ENCODE measurements at regions not wholly inside any gene's neighbourhood (a gene's known extent, or its start where the extent isn't known, plus 50 kb on each side); places are given as distances from the start of the nearest gene placed in this dataset.
"Not testable (repeated sequence)": the region's sequence is repeated elsewhere in the genome, so short reads cannot be mapped to it uniquely, and the experiment has no call there.

- Histone ChIP-seq H3K27ac (no peak overlapping the region), H3K4me3 (no peak overlapping the region)
Observed at GRCh38 chr6:112502351-112503090, 155.4 kb downstream of the RFPL4B start.

GRCh38 chr6:112503091-112503596, 156.0 kb downstream of the RFPL4B start:
- Histone ChIP-seq H3K27ac (no peak overlapping the region), H3K4me3 (no peak overlapping the region)

- H3K4me3 ChIP-seq = no peak overlapping the region
- H3K27ac ChIP-seq = no peak overlapping the region
Observed at GRCh38 chr6:112504621-112505020, 157.5 kb downstream of the RFPL4B start.

GRCh38 chr6:112511441-112511840, 164.3 kb downstream of the RFPL4B start:
- Histone ChIP-seq H3K27ac (no peak overlapping the region), H3K4me3 (no peak overlapping the region)

GRCh38 chr6:112513175-112513574, 166.0 kb downstream of the RFPL4B start:
- H3K4me3 ChIP-seq = no peak overlapping the region

GRCh38 chr6:112522587-112522986, 175.5 kb downstream of the RFPL4B start:
- H3K27ac ChIP-seq = no peak overlapping the region
- H3K4me3 ChIP-seq = no peak overlapping the region

More at GRCh38 chr6:112513175-112513574, 166.0 kb downstream of the RFPL4B start:
- no peak overlapping the region for H3K27ac ChIP-seq

- H3K4me3 ChIP-seq = no peak overlapping the region
- H3K27ac ChIP-seq = no peak overlapping the region
Observed at GRCh38 chr6:112524071-112524470, 176.9 kb downstream of the RFPL4B start.

GRCh38 chr6:112525749-112526148, 178.6 kb downstream of the RFPL4B start:
- Histone ChIP-seq H3K27ac (no peak overlapping the region), H3K4me3 (no peak overlapping the region)

- H3K4me3 ChIP-seq = no peak overlapping the region
- H3K27ac ChIP-seq = no peak overlapping the region
Observed at GRCh38 chr6:112526594-112526993, 179.5 kb downstream of the RFPL4B start.

GRCh38 chr6:112528306-112528705, 181.2 kb downstream of the RFPL4B start:
- H3K4me3 ChIP-seq, H3K27ac ChIP-seq: not testable (repeated sequence)

GRCh38 chr6:112535816-112536215, 188.7 kb downstream of the RFPL4B start:
- Histone ChIP-seq H3K4me3 (no peak overlapping the region), H3K27ac (no peak overlapping the region)

GRCh38 chr6:112539355-112539754, 192.2 kb downstream of the RFPL4B start:
- no peak overlapping the region for H3K4me3 ChIP-seq
- no peak overlapping the region for H3K27ac ChIP-seq

GRCh38 chr6:112541847-112542246, 194.7 kb downstream of the RFPL4B start:
- H3K27ac ChIP-seq, H3K4me3 ChIP-seq: not testable (repeated sequence)

GRCh38 chr6:112547321-112548085, 200.4 kb downstream of the RFPL4B start:
- not testable (repeated sequence) for H3K27ac ChIP-seq, H3K4me3 ChIP-seq

GRCh38 chr6:112549749-112550148, 202.6 kb downstream of the RFPL4B start:
- Histone ChIP-seq H3K4me3 (no peak overlapping the region), H3K27ac (no peak overlapping the region)

GRCh38 chr6:112557435-112557834, 210.3 kb downstream of the RFPL4B start:
- H3K4me3 ChIP-seq = no peak overlapping the region
- H3K27ac ChIP-seq = no peak overlapping the region

- Histone ChIP-seq H3K4me3 (no peak overlapping the region), H3K27ac (no peak overlapping the region)
Observed at GRCh38 chr6:112557961-112558360, 210.8 kb downstream of the RFPL4B start.

- H3K4me3 ChIP-seq = no peak overlapping the region
- H3K27ac ChIP-seq = no peak overlapping the region
Observed at GRCh38 chr6:112560651-112561050, 213.5 kb downstream of the RFPL4B start.

- Histone ChIP-seq H3K27ac (no peak overlapping the region), H3K4me3 (no peak overlapping the region)
Observed at GRCh38 chr6:112562301-112563231, 215.4 kb downstream of the RFPL4B start.

- no peak overlapping the region for H3K27ac ChIP-seq
- H3K4me3 ChIP-seq = no peak overlapping the region
Observed at GRCh38 chr6:112563368-112563767, 216.2 kb downstream of the RFPL4B start.
